ENCODE measurements at regions not wholly inside any gene's neighbourhood (a gene's known extent, or its start where the extent isn't known, plus 50 kb on each side); places are given as distances from the start of the nearest gene placed in this dataset.
A peak's percentile ranks its signal among the peaks of the same experiment; 100 is the strongest.

DNA sequence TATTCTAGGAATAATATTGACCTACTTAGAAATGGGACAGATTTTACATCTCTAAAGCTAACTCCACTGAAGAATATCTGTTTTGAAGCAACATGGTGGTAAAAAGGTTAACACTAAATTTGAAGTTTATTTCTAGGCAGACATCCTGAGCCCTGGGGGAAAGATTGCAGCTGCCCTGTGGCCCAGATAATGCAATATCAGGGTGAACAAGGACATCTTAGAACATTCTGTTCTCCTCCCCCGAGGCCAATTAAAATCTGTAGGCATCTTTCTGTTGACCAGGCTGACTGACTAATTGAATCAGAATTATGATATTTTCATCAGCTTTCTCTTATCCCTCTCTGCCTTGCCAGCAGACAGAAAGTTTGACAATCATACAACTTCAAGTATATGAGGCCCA, 149.8 kb upstream of the DUSP10 start:
- Histone ChIP-seq H3K36me3 (no peaks in the 10 kb centered on the region), H3K27me3 (ENCODE audit: low read depth) (no peaks in the 10 kb centered on the region), H3K4me1 (peaks cover 15% of the 10 kb centered on the region), H3K9me3 (replicated peaks) (peaks cover 7% of the 10 kb centered on the region), H3K27ac (replicated peaks) (peak overlapping the region; percentile 12), H3K4me3 (no peak overlapping the region)
- intact Hi-C loops (cut with micrococcal nuclease) = no loop called here
- peak; percentile 15 for DNase-seq
- TF ChIP-seq CTCF (IDR thresholded peaks at IDR 0.05; ENCODE audit: borderline replicate concordance) = no peak

GRCh38 chr1:221888801-221889200, 146.9 kb upstream of the DUSP10 start:
- Histone ChIP-seq H3K36me3 (no peaks in the 10 kb centered on the region), H3K4me3 (no peak overlapping the region), H3K27ac (replicated peaks) (no peak overlapping the region), H3K4me1 (peaks cover 17% of the 10 kb centered on the region), H3K27me3 (ENCODE audit: low read depth) (no peaks in the 10 kb centered on the region), H3K9me3 (replicated peaks) (no peaks in the 10 kb centered on the region)
- no peak for DNase-seq
- intact Hi-C loops (cut with micrococcal nuclease) = no loop called here
- TF ChIP-seq CTCF (IDR thresholded peaks at IDR 0.05; ENCODE audit: borderline replicate concordance) = no peak

DNA sequence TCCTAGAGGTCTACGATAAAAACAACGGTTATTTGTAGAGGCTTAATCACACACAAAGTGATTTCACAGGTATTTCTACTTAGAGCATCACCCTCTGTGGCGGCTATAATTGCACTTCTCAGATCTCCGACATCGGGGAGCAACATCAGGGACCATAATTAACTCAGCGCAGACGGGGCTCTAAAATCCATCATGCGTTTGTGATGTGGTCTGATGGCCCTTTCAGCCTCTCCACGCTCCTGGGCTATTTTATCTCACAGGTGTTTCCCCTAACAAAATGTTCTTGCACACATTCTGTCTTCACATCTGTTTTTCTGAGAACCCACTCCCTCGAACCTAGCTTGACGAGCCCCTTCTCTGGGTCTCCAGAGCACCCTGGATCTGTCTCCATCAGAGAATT, 146.3 kb upstream of the DUSP10 start:
- no peak overlapping the region for H3K27ac ChIP-seq (replicated peaks)
- intact Hi-C loops (cut with micrococcal nuclease) = no loop called here

GRCh38 chr1:221887758-221888157, 145.9 kb upstream of the DUSP10 start:
- Histone ChIP-seq H3K36me3 (no peaks in the 10 kb centered on the region), H3K27ac (replicated peaks) (no peak overlapping the region), H3K4me3 (no peak overlapping the region), H3K4me1 (peaks cover 17% of the 10 kb centered on the region), H3K9me3 (replicated peaks) (no peaks in the 10 kb centered on the region), H3K27me3 (ENCODE audit: low read depth) (no peaks in the 10 kb centered on the region)
- no peak for TF ChIP-seq CTCF (IDR thresholded peaks at IDR 0.05; ENCODE audit: borderline replicate concordance)
- no peak for DNase-seq
- intact Hi-C loops (cut with micrococcal nuclease) = no loop called here

More for the DNA sequence above, 146.3 kb upstream of the DUSP10 start:
- DNase-seq = no peak
- Histone ChIP-seq H3K4me1 (peaks cover 17% of the 10 kb centered on the region), H3K36me3 (no peaks in the 10 kb centered on the region), H3K4me3 (no peak overlapping the region), H3K27me3 (ENCODE audit: low read depth) (no peaks in the 10 kb centered on the region), H3K9me3 (replicated peaks) (no peaks in the 10 kb centered on the region)
- TF ChIP-seq CTCF (IDR thresholded peaks at IDR 0.05; ENCODE audit: borderline replicate concordance) = no peak

DNA sequence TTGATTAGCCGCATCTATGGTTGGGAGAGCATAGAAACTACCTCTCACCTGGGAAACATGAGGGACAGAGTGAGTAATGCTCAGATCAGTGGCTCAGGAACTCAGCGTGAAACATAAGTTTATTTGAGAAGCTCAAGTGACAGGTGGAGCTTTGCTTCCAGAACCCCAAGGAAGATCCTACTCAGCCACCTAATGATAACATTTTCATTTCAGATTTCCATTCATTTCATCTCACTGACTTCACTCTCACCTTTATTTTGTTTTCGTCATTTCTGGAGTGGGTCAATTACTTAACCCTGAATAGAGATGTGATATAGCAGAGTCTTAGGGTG, 145.5 kb upstream of the DUSP10 start:
- Histone ChIP-seq H3K27ac (replicated peaks) (no peak overlapping the region), H3K36me3 (no peaks in the 10 kb centered on the region), H3K27me3 (ENCODE audit: low read depth) (no peaks in the 10 kb centered on the region), H3K9me3 (replicated peaks) (no peaks in the 10 kb centered on the region), H3K4me3 (no peak overlapping the region), H3K4me1 (peaks cover 17% of the 10 kb centered on the region)
- no peak for DNase-seq
- TF ChIP-seq CTCF (IDR thresholded peaks at IDR 0.05; ENCODE audit: borderline replicate concordance) = no peak
- intact Hi-C loops (cut with micrococcal nuclease) = no loop called here
